Stimulated activated CD8-positive, alpha-beta memory T cell treated with anti-CD3 and anti-CD28 coated beads, Interleukin-7, amount 100 ng/mL, for 48 hours (primary cell): ENCODE measurements at regions not wholly inside any gene's neighbourhood (a gene's known extent, or its start where the extent isn't known, plus 50 kb on each side); places are given as distances from the start of the nearest gene placed in this dataset.

Experiments
- DNase-seq, 2 donors: peaks; one replicate each; pipeline ENCODE4 v3.0.0-alpha.2; 2020; ENCODE audit warnings: low read depth in 1 of 2; ENCODE audit errors: extremely low read depth in 1 of 2

DNA sequence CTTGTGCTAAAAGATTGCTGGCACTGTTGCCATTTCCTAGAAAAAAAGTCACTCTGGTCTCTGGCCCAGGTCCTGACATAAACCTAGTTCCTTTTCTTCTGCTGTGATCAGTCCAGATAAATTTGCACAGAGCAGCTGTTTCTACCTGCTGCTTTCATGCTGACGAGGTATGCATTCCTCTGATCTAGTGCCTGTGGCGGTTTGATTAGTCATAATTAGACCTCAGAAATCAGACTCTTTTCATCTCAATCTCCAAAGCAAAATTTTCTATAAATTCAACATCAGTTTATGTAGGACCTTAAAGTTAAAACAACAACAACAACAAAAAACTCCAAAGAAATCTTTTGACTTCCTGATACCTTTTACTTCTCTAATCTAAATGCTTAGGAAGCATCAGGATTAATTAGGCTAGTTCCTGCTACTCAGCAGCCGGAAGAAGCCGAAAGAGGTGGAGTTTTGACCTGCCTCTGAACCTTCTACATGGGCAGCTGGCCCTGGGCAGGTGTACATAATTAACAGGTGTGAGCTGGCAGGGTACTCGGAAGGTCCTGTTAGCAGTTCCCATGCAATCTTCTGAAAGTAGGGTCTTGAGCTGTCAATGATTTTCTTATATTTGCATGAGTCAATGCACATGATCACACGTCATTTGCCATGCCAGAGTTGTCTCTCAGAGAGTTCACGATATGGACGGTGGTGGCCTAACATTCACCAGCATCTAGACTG is 83.3 kb upstream of the CCDC112 start:
- no peak for DNase-seq

DNA sequence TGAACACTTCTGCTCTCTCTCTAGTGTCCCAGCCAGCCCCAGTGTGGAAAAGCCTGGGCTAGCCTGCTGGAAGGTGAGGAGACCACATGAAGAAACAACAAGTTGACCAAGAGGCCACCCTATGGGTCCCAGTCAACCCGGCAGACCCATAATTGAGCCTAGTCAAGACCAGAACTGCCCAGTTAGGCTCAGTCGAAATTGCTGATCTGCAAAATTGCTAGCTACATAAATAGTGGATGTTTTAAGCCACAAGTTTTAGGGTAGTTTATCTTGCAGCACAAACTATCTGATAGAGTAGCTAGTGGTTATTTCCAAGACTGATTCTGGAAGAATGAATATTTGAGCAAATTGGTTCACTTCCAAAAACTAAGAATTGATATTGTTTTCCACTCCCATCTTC is 82.3 kb upstream of the CCDC112 start:
- DNase-seq, result no peak

GRCh38 chr5:115377468-115378217 is 81.2 kb upstream of the CCDC112 start:
- DNase-seq, result no peak

- DNase-seq, result no peak
These were observed 79.4 kb upstream of the CCDC112 start for GRCh38 chr5:115375893-115376292.

- no peak for DNase-seq
These were observed 77.8 kb upstream of the CCDC112 start for GRCh38 chr5:115374057-115374775.

DNA sequence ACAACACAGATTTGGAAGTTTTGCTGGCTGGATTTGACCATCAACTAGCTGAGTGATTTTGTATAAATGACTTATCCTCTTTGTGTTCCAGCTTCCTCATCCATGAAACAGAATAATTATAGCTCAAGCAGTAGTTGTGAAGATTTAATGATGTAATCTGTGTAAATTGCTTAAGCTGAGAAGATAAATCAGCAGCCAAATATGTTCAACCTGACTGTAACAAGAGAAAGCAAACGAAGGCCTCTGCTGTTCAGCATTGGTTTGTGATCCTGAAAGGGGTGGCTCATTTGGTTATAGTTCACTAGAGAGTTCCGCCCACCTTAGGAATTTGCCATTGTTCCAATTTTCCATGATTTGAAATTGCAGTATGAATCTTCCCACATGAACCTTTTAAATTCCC is 75.7 kb upstream of the CCDC112 start:
- no peak for DNase-seq

DNA sequence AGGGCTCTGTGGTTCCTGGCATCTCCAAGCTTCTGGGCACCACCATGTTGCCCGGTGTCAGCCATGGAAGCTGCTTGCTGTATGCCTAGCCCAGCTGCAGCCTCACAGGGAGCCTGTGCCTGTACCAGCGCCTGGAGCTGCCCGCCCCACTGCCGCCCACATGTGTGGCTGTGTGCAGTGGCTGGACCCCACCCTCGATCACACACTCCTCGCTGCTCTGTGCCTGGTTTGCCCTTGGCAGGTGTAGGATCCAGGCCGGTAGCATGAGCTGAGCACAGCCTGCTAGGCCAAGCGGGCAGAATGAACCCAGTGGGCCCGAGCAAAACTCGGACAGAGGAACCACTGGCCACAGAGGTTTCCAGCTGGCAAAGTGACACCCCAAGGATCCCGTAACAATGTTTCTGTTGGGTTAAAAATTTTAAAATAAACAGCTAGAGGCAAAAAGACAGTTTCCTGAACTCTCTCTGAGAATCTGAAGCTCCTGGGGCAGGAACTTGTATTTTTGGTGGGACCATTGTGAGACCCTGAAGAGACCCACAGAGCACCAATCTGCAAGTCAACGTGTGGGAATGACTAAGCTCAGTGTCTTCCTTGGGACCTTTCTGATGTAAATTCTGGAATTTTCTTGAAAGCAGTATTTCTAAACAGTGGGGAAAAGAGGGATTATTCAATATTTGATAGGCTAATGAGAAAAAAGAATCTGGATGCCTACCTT is 73.1 kb upstream of the CCDC112 start:
- no peak for DNase-seq

GRCh38 chr5:115366223-115366622 is 69.8 kb upstream of the CCDC112 start:
- DNase-seq, result no peak

- no peak for DNase-seq
These were observed 67.4 kb upstream of the CCDC112 start for GRCh38 chr5:115363879-115364278.

GRCh38 chr5:115360046-115360685 is 63.7 kb upstream of the CCDC112 start:
- DNase-seq, result no peak

DNA sequence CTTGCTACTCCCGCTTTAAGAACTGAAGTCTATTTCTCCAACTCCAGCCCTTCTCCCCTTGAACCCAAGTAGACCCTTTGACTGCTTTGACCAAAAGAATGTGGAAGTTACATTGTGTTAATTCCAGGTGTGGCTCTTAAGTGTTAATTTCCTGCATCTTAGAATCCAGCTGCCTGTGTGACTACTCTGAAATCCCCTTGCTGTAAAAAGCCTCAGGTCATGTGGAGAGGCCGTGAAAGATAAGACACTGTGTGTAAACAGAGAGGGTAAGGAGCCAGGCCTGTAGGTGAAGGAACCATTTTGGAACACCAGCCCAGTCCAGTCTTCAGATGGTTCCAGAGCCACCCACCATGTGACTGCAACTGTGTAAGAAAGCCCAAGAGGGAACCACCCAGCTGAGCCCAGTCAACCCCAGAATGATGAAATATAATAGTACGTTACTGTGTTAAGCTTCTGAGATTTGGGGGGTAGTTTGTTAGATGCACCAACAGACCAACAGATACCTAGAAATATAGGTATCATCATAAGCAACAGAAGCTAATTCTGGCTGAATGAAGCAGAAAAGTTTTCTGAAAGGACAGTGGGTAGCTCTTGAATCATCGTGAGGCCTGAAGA is 59.4 kb upstream of the CCDC112 start:
- DNase-seq, result no peak

- DNase-seq, result no peak
These were observed 58.6 kb upstream of the CCDC112 start for GRCh38 chr5:115355095-115355494.

GRCh38 chr5:115354246-115354645 is 57.8 kb upstream of the CCDC112 start:
- no peak for DNase-seq

DNA sequence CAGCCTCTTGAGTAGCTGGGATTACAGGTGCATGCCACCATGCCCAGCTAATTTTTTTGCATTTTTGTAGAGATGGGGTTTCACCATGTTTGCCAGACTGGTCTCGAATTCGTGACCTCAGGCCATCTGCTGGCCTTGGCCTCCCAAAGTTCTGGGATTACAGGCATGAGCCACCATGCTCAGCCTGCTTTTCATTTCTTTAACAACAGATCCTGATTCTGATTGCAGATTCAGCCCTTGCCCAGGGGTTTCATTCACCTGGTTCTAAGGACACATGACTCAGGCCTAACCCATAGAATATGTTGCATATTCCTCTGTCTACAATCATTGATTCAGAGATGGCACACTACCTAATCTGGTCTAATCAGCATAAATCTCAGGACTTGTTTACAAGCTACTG is 56.1 kb upstream of the CCDC112 start:
- DNase-seq, result no peak

DNA sequence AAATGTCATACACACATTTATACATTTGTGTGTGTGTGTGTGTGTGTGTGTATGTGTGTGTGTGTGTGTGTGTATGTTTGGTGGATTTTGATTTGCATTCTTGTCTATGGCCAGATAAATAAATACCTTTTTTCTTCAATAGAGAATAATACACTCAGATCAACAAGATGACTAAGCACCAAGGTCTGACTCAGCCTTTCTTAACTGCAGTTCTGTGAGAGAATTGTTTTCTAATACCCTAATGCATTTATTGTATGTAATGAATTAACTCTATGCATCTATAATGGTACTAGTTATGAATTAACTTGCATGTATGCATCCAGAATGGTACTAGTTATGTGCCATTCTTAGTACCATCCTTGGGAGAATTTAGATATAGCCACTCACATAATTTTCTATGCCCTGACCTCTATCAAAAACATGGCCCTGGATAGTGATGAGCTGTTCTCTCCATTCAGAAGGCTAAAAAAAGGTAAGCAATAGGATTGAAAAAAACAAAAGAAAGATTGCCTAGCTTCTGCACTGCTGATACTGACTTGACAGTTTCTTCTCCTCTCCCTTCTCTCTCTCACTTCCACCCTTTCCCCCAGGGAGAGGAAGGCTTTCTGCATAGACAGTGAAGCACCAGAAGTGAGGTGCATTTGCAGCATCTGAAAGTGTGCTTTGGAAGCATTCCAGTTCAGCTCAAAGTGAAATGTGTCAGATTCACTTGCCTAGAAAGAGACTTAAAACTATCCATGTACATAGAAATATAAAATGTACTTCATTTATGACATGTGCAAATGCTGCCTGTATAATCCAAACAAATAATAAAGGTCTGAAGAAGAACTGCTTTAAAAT is 55.1 kb upstream of the CCDC112 start:
- no peak for DNase-seq

GRCh38 chr5:115350894-115351293 is 54.4 kb upstream of the CCDC112 start:
- no peak for DNase-seq

DNA sequence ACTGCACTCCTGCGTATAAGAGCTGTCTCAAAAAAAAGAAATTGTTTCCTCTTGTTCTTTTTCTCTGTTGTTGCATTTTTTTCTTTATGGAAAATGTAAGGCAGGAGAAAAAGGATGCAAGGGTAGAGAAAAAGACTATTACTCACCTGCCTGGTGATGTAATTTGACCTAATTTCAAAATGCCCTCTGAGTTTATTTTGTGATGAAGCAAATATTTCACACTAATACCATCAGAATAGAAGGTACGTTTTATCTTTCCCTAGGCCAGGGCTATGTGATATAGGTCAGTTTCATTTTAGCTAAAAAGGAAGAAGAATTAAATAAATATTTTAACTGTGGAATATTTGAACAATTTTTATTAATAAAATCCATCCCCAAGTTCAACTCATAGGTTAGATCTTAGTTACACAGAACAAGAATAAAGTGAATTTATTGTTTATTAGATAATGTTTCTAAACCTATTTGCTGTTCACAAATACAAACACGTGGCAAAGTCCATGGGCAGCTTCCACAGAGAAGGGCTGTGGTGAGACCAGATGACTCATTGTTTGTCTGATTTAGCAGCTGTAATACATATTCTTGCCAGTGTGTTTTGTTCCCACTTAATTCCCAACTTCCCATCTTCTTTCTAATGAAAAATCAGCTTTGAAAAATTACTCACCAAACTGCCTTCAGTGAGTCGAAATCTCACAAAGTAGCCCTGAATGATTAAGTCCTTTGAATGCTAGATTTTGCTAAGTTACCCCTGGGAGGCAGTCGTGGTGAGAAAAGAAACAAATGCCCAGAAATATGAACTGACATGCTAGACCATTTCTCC is 52.8 kb upstream of the CCDC112 start:
- DNase-seq, result no peak

DNA sequence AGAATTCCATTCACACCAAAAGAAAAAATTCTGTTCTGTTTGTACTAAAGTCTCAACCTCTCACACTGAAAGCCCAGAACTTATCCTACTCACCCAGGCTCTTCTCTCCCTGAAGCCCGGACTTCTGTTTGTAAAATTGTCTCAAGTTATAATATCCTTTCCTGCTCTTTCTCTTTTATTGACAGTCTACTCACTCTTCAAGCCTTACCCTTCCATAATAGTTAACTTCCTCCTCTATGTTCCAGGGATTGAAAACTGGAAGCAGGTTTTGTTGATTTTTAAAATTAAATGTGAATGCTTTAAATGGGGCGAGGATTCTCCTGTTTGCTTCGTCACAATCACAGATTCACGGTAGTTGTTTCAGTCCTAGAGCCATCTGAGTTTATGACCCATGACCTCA is 51.7 kb upstream of the CCDC112 start:
- no peak for DNase-seq
